ENCODE measurements at regions not wholly inside any gene's neighbourhood (a gene's known extent, or its start where the extent isn't known, plus 50 kb on each side); places are given as distances from the start of the nearest gene placed in this dataset.

DNA sequence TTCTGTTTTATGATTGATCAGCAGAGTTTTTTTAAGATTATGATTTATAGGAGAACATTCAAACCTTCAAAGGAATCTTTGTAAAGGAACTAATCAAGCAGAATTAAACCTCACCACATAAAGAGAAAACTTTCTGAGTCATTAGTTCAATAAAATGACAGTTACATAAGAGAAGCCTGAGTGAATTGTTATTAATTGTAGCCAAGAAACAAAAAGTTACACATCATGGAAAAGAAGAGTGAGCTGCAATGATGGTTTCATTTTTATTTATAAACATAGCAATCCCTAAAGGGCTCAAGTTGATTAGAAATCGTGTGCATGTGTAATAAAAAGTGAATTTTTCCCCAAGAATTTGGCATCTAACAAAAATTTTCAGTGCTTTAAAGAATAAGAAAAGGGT is 731.4 kb downstream of the LTN1 start:
- no peak for DNase-seq

DNA sequence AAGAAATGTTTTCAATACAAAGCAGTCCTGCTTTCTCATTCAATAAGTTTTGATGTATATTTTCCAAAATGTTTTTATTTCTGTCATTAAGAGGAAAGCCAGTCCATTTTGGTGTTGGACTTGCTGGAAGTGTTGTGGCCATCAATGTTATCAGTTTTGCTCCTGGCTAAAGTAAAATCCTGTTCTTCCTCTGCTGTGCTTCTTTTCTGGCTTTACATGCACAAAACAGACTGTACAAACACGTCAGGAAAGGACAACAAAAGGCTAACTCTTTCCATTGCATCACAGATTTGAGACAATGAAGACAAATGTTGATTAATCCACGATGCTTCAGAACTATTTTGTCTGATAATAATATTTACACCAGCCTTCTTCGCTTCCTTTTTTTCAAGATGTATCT is 735.4 kb downstream of the LTN1 start:
- no peak for DNase-seq

DNA sequence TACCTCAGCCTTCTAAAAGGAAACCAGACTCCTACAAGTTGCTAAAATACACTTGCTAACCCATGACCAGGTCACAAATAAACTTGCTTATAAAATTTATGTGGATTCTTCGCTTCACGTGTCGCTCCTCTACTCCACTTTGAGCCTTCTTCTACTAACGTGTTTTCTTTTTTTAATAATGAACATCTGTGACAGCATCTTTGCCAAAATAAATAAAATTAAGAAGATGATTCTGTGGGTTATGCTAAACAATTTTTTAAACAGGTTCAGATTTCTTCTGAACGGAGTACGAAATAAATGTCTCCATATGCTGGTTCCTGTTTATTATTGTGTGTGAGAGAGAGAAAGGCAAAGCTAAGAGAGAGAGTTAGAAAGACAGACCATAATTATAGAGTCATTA is 735.8 kb downstream of the LTN1 start:
- DNase-seq = no peak

DNA sequence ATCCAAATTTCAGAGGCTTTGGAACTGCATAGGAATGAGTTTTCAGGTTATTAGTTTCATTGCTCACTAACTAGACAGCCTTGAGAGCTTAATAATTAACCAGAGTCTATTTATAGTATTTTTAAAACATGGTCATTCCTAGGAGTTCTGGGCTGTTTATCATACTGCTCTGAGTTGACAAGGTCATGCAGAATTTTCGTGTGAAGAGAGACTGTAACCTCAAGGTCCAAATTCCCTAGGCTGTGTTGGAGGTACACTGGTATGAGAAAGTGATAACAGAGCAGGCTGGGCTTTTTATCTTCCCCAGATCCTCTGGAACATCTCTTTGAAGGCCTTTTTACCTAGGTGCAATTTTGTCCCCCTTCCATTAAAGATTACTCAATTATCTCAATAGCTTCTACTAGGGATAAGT is 736.3 kb downstream of the LTN1 start:
- no peak for DNase-seq

DNA sequence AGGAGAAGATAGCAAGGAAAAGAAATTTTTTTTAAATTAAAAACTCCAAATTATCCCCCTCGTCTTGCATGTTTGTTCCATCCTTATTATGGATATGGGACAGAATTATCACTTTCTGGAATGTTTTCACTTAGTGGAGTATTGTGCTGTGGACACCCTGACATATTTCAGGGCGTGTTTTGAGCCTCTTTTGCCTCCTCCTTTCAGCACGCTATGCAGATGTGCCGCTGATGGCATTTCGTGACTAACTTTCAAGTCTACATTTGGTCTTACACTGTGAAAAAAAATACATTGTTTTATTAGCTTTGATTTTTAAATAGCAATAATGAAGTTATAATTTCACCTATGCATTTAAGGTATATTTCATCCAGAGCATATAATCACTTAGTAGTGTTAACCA is 738.7 kb downstream of the LTN1 start:
- no peak for DNase-seq

DNA sequence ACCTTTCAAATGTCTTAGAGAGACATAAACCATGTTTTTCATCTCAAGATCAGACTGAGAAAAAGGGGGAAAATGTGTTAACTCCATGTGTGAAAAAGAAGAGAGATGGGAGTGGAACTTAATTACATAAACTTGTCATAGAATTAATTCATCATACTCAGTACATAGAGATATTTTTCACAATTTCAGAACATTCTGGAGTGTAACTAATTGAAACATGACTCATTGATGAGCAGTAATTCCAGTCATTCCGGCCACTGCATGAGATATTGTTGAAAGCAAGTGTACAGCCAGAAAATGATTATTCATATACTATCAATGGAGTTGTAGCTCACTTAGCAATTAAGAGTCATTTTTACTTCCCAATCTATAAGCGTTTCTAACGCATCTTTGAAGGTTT is 739.3 kb downstream of the LTN1 start:
- DNase-seq = no peak

DNA sequence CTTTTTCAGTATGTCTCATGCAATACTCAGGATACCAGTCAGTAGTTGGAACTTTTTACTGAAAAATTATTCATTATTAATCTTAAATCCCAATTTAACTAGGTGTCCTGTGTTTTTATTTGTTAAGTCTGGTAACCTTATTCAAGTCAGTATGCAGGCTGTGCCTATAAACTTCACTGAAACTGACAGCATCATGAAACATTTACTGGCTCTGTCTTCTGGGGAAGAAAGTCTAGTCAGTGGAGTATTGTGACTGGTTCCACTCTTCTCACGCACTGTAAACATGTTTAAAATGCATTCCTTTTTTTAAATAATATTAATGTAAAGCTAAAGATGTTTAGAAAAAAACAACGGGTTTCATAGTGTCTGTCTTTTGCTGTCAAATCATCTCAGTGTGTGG is 739.7 kb downstream of the LTN1 start:
- no peak for DNase-seq

DNA sequence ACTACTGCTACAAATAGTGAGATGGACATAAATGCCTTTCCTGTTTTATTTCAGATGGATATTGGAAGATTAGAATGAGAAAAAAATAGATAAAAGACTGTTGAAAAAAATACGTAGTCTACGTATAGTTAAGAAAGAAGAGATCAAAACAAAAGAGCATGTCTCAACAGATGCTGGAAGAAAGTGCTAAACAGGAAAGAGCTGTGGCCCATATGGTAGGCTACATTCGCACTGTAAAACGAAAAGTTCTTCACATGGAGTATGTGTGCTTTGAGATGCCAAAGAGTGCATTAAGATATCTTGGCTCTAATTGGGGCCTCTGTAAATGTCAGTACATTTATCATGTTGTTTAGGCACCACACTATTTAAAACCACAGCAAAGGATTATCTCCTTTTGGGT is 741.7 kb downstream of the LTN1 start:
- no peak for DNase-seq

DNA sequence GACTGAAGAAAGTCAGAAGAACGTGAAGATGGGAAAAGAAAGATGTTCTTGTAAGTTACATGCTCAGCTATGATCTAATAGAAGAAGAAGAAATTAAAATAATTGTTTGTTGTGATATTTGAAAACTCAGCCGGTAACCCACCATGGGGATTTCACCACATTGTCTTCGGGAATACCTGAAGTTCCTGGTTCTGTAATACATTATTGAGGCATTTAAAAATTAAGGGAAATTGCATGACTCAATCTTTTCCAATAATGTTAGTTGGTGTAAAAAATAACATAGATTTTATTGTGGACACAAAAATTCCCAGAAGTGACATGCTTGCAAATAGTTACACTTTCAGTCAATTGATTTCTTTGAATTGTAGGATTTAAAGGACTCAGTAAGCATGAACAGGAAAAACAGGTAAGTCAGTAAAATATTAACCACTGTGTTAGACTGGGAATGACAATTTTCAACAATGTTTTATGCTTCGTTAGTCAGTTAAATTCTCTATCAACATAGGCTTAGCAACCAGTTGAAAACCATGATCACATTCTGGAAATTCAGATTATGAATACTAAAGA is 745.1 kb downstream of the LTN1 start:
- no peak for DNase-seq

DNA sequence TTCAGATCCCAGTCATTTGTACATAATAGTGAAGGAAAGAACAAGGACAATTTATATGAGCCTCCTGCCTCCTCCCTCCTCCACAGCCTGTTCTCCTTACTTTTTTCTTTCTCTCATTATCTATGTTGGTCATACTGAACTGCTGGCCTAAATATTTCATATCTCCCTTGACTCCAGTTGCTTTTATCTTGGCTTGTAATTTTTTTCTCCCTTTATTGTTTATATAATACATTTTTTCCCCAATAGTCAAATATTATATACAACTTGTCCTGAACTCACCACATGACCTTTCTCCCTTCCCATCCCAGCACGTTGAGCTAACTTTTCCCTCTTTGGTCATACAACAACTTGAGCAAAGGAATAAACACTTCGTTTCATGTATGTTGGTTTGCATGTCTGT is 752.1 kb downstream of the LTN1 start:
- no peak for DNase-seq

DNA sequence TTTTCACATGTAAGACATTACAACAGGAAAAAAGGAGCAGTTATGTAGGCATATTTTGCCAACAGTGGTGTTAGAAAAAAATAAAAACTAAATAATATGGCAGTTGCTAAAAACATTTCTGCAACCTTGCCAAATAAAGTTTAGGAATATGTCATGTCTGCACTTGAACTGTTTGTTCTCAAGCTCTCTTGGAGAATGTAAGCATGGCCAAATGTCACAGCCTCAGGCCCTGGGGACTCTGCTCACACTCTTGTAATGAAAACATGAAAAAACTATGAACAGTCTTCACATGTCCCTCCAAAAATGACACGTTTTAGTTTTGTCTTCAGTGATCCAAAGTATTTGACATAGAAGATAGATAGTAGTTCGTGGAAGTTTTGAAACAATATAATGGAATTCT is 753.3 kb downstream of the LTN1 start:
- no peak for DNase-seq

DNA sequence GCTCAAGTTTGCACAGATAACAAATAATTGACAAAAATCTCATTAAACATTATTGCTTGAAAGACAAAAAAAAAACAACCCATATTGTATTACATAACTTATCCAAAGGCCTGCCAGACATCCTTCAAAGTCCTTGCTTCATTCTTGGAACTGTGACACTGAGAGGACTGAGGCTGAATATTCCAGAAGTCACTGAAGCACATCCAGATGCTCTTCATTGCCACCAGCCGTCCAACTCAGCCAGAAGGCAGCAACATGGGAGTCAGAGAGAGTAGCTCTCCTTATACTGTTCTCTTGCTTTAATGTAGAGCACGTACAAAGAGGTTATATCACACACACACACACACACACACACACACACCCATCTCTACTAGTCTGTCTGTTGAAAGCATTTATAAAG is 755.0 kb downstream of the LTN1 start:
- no peak for DNase-seq

DNA sequence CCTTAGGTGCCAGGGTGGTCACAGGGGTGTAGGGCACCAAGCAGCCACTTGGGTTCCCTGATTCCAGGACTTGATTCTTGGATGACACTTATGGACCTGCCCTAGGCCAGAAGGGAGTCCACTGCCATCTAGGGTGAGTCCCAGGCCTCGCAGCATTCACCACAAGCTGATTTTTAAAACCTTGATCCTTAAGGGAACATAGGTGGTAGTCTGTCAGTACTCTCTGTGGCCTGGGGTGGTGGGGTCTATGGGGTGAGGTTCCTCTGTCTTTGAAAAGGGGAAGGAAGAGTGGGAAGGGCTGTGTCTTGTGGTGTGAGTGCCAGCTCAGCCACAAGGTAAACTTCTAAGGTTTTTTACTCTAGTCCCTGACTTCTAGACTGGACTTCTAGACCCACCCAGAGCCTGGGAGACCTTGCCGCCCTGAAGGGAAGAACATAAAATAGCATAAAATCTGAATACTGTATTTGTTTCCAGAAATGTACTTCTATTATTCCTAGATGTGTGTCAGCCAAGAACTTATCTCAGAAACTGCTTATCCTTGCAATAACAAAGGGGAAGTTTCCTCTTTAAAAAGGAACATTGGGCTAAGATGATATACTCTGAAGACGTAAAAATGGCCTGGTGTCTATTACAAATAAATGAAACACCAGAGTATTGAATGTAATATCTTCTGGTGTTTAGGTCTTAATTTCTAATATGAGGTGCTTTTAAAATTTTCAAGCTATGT is 757.3 kb downstream of the LTN1 start:
- no peak for DNase-seq

DNA sequence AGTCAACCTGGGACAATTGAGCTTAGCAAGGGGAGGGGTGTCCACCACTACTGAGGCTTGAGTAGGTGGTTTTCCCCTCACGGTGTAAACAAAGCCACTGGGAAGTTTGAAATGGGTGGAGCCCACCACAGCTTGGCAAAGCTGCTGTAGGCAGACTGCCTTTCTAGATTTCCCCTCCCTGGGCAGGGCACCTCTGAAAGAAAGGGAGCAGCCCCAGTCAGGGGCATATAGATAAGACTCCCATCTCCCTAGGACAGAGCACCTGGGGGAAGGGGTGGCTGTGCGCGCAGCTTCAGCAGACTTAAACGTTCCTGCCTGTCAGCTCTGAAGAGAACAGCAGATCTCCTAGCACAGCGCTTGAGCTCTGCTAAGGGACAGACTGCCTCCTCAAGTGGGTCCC is 758.4 kb downstream of the LTN1 start:
- no peak for DNase-seq

DNA sequence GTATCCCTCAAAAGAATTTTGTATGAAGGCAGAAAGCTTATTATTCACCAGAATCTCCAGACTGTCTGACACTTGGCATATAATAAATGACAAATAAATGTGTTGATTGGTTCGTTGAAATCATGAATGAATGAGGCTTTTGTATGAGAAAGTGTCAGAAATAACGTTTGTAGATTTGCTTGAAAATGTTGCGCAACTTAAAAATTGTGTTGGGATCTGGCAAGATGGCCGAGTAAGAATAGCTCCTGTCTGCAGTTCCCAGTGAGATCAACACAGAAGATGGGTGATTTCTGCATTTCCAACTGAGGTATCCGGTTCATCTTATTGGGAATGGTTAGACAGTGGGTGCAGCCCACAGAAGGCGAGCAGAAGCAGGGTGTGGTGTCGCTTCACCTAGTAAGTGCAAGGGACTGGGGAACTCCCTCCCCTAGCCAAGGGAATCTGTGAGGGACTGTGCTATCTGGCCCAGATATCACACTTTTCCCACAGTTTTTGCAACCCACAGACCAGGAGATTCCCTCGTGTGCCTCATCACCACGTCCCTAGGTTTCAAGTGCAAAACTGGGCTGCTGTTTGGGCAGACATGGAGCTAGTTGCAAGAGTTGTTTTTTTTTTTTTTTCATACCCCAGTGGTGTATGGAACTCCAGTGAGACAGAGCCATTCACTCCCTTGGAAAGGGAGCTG is 759.0 kb downstream of the LTN1 start:
- DNase-seq = no peak

DNA sequence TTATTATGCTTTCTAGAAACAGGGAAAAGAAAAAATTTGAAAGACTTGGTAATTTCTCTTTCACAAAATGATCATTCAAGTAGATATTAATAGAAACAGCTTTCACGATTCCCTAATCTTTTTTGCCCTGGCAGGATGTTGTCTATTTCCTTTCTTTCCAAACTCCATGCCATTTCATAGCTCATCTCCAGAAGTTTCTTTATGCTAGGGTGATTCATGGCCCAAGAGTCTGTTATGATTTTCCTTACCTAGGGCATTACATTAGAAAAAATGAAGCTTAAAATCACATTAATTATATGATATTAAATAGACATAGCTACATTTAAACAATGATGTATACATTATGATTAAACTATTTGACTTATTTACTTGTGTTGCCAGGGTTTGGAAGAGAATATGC is 762.1 kb downstream of the LTN1 start:
- DNase-seq = no peak

DNA sequence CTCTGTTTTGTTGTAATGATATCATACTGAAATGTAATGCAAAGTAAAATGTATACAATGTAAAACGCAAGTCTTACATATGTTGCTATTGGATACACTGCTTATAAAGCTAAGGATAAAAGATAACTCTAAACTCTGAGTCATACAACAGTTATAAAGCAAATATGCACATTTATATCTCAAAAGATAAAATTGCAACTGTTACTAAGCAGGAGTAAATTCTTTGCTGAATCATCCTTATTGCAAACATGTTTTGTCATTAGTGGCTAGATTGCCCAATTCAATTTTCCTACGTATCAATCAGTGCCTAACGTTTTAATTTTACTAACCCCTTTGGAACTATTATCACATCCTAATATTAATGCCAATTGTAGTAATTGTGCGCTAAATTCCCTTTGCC is 762.9 kb downstream of the LTN1 start:
- DNase-seq = no peak

DNA sequence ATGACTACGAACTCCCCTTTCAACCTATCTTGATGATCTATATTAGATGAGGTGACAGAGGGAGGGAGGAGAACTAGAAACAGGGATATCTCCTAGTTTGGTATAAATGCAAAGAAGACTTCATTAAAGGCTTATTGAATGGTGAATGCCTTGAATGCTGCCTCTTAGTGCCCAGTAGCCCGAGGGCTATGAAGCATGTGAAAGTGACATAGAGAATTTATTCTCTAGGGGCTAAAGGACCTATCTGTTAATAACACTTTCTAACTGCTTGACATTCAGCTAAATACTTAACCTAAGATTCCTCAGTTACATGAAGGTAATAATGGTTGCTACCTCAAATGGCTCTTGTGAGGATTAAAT is 764.1 kb downstream of the LTN1 start:
- no peak for DNase-seq

DNA sequence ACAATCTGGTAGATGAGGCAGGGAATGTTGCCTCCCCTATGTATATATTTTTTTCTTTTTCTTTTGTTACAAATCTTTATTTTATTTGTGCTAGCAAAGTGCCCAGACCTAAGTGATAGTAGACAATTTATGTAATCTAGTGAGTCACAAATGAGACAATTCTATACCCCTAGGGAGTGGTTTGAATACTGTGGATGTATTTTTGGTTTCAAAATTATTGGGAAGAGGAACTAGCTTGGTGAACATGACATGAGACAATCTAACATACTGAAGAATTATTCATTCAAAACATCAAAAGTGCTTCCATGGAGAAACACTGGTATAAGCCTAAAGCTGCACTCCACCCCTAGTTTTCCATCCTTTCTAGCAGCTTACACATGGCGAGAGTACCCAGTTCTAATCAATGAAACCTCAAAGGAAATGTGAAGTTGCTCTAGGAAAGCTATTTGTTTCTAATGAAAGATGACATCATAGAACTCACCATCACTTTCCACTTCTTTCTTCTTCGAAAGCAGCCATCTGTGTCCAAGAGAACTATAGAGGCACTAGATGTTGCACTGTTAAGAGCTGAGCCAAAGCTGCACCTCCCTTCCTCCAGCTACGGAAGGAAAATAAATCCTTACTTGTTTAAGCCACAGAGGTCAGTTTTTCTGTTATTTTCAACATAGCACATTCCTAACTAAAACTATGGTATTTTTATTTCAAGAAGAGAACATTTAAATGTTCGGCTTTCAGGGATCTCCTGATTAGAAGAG is 764.6 kb downstream of the LTN1 start:
- no peak for DNase-seq

DNA sequence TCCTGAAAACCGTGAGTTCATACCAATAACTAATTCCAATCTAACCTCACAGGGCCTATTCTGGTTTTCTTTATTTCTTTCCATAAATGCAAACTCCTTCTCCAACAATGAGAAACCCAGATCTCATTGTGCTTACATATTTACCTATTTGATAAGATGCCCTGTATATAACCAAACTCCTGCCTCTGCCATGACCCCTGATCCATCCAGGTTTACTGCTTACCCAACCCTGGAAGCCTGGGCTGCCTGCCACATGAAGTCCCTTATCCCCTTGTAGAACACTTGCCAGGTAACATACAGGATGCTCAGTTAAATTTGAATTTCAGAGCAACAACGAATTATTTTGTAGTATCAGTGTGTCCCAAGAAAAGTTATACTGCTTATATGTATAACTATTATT is 766.1 kb downstream of the LTN1 start:
- DNase-seq = no peak

DNA sequence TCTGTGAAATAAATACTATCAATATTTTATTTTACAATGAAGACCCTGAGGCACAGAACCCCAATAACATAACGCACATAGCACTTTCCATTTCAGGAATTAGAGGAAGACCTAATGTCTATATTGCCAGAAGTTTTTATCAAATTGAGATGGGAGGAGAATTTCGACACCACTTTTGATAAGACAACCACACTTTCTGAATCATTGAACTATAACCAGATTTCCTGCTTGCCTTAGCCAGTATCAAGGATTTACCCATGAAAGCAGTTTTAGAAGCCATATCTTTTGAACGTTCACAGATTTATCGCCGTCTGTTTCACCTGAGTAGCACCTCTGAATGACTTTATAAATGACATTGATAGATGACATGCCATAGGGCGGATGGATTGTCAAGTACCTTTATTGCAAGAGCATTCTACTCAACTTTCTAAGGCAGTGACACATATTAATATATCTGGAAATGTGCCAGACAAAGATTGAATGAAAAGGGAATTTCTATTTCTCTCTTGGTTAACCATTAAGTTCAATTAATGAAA is 768.4 kb downstream of the LTN1 start:
- no peak for DNase-seq

DNA sequence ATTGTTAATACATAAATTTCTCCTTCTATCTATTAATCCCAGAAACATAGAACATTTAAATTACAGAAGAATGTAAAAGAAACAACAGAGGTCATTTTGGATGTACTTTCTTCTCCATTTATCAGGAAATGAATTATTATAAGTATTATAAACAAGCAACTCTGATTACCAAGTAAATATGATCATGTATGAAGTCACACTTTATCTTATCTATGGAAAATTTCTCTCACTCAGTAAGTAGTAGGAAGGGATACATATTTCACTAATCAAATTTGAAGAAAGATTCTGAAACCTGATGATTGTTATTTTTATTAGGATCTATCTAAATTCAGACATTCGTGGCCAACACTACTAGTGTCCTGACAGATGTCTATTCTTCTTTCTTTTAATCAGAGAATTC is 770.7 kb downstream of the LTN1 start:
- DNase-seq = no peak

DNA sequence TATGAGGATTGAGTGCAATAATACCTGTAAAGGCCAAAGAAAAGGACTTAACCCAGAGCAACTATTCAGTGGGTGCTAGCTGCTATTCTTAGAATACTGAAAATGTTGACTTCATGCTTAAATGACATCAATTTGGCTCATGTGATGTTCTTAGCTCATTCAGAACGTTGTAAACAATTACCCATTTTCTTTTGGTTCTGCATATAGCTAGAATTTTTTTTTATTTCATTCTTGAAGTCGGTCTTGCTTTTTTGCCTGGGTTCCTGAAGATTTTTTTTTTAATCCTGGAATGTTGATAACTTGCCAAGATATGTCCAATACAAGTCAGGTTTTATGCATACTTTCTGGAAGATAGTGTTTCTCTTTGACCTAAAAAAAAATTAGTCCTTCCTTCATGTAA is 772.0 kb downstream of the LTN1 start:
- no peak for DNase-seq

Data from NCI-H2081 treated with DMSO at 0.1 percent for 48 hours (cell line).